ENCODE measurements at regions not wholly inside any gene's neighbourhood (a gene's known extent, or its start where the extent isn't known, plus 50 kb on each side); places are given as distances from the start of the nearest gene placed in this dataset.

GRCh38 chr2:150134223-150134857, 353.1 kb downstream of the RND3 start:
- no peak overlapping the region for H3K4me3 ChIP-seq (replicated peaks; ENCODE audit: low read depth, low read length)
- H3K36me3 ChIP-seq (ENCODE audit: control insufficient read depth, insufficient read depth, low read length) = no peaks in the 10 kb centered on the region
- H3K27me3 ChIP-seq (replicated peaks; ENCODE audit: control insufficient read depth, insufficient read depth, low read length) = no peaks in the 10 kb centered on the region
- no peak for DNase-seq (ENCODE audit: extremely low read depth, insufficient read length)
- TF ChIP-seq CTCF (IDR thresholded peaks at IDR 0.05; ENCODE audit: insufficient read depth, low read length, poor library complexity, severe bottlenecking) = no peak

- Histone ChIP-seq H3K4me3 (replicated peaks; ENCODE audit: low read depth, low read length) (no peak overlapping the region), H3K27me3 (replicated peaks; ENCODE audit: control insufficient read depth, insufficient read depth, low read length) (no peaks in the 10 kb centered on the region), H3K36me3 (ENCODE audit: control insufficient read depth, insufficient read depth, low read length) (no peaks in the 10 kb centered on the region)
- DNase-seq (ENCODE audit: extremely low read depth, insufficient read length) = peak; percentile 43
- TF ChIP-seq CTCF (IDR thresholded peaks at IDR 0.05; ENCODE audit: insufficient read depth, low read length, poor library complexity, severe bottlenecking) = no peak
Observed at GRCh38 chr2:150133623-150134022, 353.8 kb downstream of the RND3 start.

- no peak for TF ChIP-seq CTCF (IDR thresholded peaks at IDR 0.05; ENCODE audit: insufficient read depth, low read length, poor library complexity, severe bottlenecking)
- Histone ChIP-seq H3K36me3 (ENCODE audit: control insufficient read depth, insufficient read depth, low read length) (no peaks in the 10 kb centered on the region), H3K4me3 (replicated peaks; ENCODE audit: low read depth, low read length) (no peak overlapping the region), H3K27me3 (replicated peaks; ENCODE audit: control insufficient read depth, insufficient read depth, low read length) (no peaks in the 10 kb centered on the region)
- DNase-seq (ENCODE audit: extremely low read depth, insufficient read length) = peak; percentile 18
Observed at GRCh38 chr2:150129921-150130575, 357.4 kb downstream of the RND3 start.

GRCh38 chr2:150127995-150128394, 359.5 kb downstream of the RND3 start:
- DNase-seq (ENCODE audit: extremely low read depth, insufficient read length) = no peak
- TF ChIP-seq CTCF (IDR thresholded peaks at IDR 0.05; ENCODE audit: insufficient read depth, low read length, poor library complexity, severe bottlenecking) = no peak
- Histone ChIP-seq H3K4me3 (replicated peaks; ENCODE audit: low read depth, low read length) (no peak overlapping the region), H3K36me3 (ENCODE audit: control insufficient read depth, insufficient read depth, low read length) (no peaks in the 10 kb centered on the region), H3K27me3 (replicated peaks; ENCODE audit: control insufficient read depth, insufficient read depth, low read length) (no peaks in the 10 kb centered on the region)

- peak; percentile 26 for DNase-seq (ENCODE audit: extremely low read depth, insufficient read length)
- TF ChIP-seq CTCF (IDR thresholded peaks at IDR 0.05; ENCODE audit: insufficient read depth, low read length, poor library complexity, severe bottlenecking) = no peak
Observed at GRCh38 chr2:150127346-150127990, 360.0 kb downstream of the RND3 start.

More at GRCh38 chr2:150127346-150127990, 360.0 kb downstream of the RND3 start:
- Histone ChIP-seq H3K36me3 (ENCODE audit: control insufficient read depth, insufficient read depth, low read length) (no peaks in the 10 kb centered on the region), H3K27me3 (replicated peaks; ENCODE audit: control insufficient read depth, insufficient read depth, low read length) (no peaks in the 10 kb centered on the region; the same call in 1 of the 2 replicates), H3K4me3 (replicated peaks; ENCODE audit: low read depth, low read length) (no peak overlapping the region)
